WI38 (cell line): ENCODE measurements at regions not wholly inside any gene's neighbourhood (a gene's known extent, or its start where the extent isn't known, plus 50 kb on each side); places are given as distances from the start of the nearest gene placed in this dataset.
"Not testable (repeated sequence)": the region's sequence is repeated elsewhere in the genome, so short reads cannot be mapped to it uniquely, and the experiment has no call there.

ENCODE experiments used
- H3K4me3 ChIP-seq: 2 replicates; pipeline ENCODE4 v1.5.1; 2011; ENCODE audit warnings: low read depth, mild to moderate bottlenecking, control low read depth, low read length
- TF ChIP-seq, protein P1 (sequence below): IDR thresholded peaks from 2 replicates; pipeline ENCODE4 v1.5.1; 2012; ENCODE audit warnings: low read depth, mild to moderate bottlenecking, control low read depth, low read length

DNA sequence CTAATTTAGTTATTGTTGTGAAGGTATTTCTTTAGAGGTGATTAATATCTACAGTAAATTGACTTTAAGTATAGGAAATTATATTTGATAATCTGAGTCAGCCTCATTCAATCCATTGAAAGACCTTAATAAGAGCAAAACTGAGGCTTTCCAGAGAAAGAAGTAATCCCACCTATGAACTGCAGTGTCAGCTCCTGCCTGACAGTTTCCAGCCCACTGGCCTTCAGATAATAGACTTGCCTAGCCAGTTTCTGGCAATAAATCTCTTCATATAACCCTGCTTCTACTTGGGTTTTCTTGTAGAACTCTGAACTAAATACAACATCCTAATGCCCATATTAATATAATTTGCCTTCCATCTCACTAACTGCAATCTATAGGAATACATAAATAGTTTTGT, 437.9 kb upstream of the UBE2E3 start:
- no peak overlapping the region for H3K4me3 ChIP-seq
- TF ChIP-seq, protein P1, sequence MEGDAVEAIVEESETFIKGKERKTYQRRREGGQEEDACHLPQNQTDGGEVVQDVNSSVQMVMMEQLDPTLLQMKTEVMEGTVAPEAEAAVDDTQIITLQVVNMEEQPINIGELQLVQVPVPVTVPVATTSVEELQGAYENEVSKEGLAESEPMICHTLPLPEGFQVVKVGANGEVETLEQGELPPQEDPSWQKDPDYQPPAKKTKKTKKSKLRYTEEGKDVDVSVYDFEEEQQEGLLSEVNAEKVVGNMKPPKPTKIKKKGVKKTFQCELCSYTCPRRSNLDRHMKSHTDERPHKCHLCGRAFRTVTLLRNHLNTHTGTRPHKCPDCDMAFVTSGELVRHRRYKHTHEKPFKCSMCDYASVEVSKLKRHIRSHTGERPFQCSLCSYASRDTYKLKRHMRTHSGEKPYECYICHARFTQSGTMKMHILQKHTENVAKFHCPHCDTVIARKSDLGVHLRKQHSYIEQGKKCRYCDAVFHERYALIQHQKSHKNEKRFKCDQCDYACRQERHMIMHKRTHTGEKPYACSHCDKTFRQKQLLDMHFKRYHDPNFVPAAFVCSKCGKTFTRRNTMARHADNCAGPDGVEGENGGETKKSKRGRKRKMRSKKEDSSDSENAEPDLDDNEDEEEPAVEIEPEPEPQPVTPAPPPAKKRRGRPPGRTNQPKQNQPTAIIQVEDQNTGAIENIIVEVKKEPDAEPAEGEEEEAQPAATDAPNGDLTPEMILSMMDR = no peak

DNA sequence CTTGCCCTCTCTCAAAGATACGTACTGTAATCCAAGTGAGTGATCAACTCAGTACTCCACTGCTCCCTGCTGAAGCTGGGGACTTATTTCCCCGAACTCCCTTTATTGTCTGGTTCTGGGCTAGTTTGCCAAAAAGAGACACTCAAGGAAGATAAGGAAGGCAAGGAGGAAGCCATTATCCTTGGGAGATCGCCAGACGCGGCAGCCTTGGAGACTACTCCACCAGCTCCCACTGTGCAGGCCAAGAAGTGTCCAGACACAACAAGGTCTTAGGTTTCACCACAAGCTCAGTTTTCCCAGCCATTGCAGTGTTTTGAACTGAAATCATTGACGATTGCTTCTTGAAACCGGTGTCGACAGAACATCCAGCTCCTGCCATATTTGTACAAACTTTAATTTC, 439.6 kb upstream of the UBE2E3 start:
- TF ChIP-seq, protein P1 = no peak
- no peak overlapping the region for H3K4me3 ChIP-seq

DNA sequence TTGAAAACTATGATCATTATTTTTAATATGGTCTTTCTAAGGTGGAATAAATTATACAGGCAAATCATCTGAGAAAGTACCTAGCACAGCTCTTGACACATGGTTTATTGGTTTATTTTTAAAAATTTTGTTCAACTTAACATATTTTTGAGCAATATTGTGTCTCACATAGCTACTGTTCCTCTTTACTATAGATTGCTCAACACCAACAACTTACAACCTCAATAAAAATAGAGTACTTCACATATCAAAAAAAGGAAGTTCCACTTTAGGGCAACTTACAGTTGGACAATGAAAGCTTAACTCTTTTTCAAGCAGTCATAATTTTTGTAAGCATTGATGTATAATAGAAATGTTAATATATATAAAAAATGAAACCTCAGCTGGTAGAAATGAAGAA, 440.9 kb upstream of the UBE2E3 start:
- TF ChIP-seq, protein P1 = no peak
- H3K4me3 ChIP-seq = no peak overlapping the region

DNA sequence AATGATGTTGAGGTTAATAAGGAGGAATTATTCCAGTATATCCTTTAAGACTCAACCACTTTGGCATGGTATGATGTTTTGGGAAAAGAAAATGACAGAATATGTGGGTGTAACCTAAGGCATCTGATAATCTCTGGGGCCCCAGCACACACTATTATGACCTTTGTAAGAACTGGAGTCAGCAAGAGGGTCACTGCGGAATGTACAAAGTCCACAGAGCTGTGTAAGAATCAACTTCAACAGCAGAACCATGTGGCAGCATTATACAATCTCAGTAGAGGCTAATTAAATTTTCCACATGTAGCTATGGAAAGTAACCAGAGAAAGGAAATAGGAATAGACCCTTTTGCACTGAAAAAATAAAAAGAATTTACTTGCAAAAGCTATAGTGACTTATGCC, 445.1 kb upstream of the UBE2E3 start:
- TF ChIP-seq, protein P1 = no peak

GRCh38 chr2:180531787-180532186, 448.6 kb upstream of the UBE2E3 start:
- H3K4me3 ChIP-seq = not testable (repeated sequence)

More for the DNA sequence above, 445.1 kb upstream of the UBE2E3 start:
- no peak overlapping the region for H3K4me3 ChIP-seq

GRCh38 chr2:180524499-180524898, 455.9 kb upstream of the UBE2E3 start:
- H3K4me3 ChIP-seq = no peak overlapping the region
- TF ChIP-seq, protein P1 = no peak

GRCh38 chr2:180523621-180524340, 456.6 kb upstream of the UBE2E3 start:
- H3K4me3 ChIP-seq = no peak overlapping the region

More at GRCh38 chr2:180523621-180524340, 456.6 kb upstream of the UBE2E3 start:
- TF ChIP-seq, protein P1 = no peak
